K562 (cell line): ENCODE measurements at regions not wholly inside any gene's neighbourhood (a gene's known extent, or its start where the extent isn't known, plus 50 kb on each side); places are given as distances from the start of the nearest gene placed in this dataset.

Experiments
- DPF2 ChIP-seq: fragments of 450-650 bp; IDR thresholded peaks from 2 replicates; pipeline ENCODE4 v1.6.1; 2016
- OTX1 ChIP-seq: fragments of 450-650 bp; formaldehyde crosslinking; IDR thresholded peaks from 2 replicates; pipeline ENCODE4 v1.4.0; 2022; ENCODE audit warnings: mild to moderate bottlenecking
- RAD21 ChIP-seq, 2 experiments: fragments of 250-450 bp in 1 of 2; fragments of 450-650 bp in 1 of 2; sonication (Bioruptor Pico) in 1 of 2; formaldehyde crosslinking in 1 of 2; IDR thresholded peaks in 1 of 2; conservative IDR thresholded peaks in 1 of 2; 2 replicates each; pipeline versions ENCODE4 v1.4.0 to v1.8.0; 2020 to 2022; ENCODE audit warnings: mild to moderate bottlenecking in 2 of 2, moderate library complexity in 1 of 2
- RCOR1 ChIP-seq, 2 experiments: IDR thresholded peaks; 2 replicates each; pipeline ENCODE4 v1.6.1; 2012; ENCODE audit warnings: low read depth in 2 of 2, low read length in 2 of 2, borderline replicate concordance in 1 of 2, improper control_type of control experiment in 1 of 2

GRCh38 chr1:121586369-121587229 lies 401.8 kb downstream of the SRGAP2C start:
- no peak for TF ChIP-seq OTX1 (CRISPR knock-in tag)
- TF ChIP-seq DPF2, result no peak
- TF ChIP-seq RAD21 (CRISPR knock-in tag; conservative IDR thresholded peaks at IDR 0.05 in 1 of 2, IDR thresholded peaks at IDR 0.05 in 1 of 2), result no peak; a peak in 1 of 4 replicates
- TF ChIP-seq RCOR1 (IDR thresholded peaks at IDR 0.05; ENCODE audit: borderline replicate concordance in 1 of 2, low read depth in 2 of 2, low read length in 2 of 2), result no peak
